ENCODE measurements at regions not wholly inside any gene's neighbourhood (a gene's known extent, or its start where the extent isn't known, plus 50 kb on each side); places are given as distances from the start of the nearest gene placed in this dataset.

DNA sequence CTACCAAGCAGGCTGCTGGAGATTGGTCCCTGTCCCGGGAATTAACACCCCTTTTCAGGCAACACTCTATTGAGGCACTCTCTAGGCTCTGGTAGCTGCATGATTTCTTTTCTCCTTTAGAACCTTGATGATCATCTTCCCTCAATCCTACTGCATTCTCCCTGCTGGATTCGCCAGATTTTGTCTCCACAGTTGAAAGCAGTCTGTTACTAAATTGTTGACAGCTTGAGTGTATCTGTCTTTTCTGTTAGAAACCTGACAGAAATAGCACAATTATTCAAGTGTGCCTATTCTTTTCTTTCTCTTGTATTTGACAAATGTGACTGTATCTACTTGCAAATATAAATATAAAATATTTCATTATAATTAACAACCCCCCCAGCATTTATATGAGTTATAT is 830.8 kb upstream of the CADM2 start:
- TF ChIP-seq, protein P1, sequence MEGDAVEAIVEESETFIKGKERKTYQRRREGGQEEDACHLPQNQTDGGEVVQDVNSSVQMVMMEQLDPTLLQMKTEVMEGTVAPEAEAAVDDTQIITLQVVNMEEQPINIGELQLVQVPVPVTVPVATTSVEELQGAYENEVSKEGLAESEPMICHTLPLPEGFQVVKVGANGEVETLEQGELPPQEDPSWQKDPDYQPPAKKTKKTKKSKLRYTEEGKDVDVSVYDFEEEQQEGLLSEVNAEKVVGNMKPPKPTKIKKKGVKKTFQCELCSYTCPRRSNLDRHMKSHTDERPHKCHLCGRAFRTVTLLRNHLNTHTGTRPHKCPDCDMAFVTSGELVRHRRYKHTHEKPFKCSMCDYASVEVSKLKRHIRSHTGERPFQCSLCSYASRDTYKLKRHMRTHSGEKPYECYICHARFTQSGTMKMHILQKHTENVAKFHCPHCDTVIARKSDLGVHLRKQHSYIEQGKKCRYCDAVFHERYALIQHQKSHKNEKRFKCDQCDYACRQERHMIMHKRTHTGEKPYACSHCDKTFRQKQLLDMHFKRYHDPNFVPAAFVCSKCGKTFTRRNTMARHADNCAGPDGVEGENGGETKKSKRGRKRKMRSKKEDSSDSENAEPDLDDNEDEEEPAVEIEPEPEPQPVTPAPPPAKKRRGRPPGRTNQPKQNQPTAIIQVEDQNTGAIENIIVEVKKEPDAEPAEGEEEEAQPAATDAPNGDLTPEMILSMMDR (conservative IDR thresholded peaks at IDR 0.05 in 1 of 2, IDR thresholded peaks at IDR 0.05 in 1 of 2; ENCODE audit: low read depth in 1 of 2, low read length in 2 of 2), result no peak
- no peak for TF ChIP-seq EZH2 (IDR thresholded peaks at IDR 0.05; ENCODE audit: low read length, missing control alignments)

Data from fibroblast of lung (primary cell).